Osteoblast (primary cell): ENCODE measurements at regions not wholly inside any gene's neighbourhood (a gene's known extent, or its start where the extent isn't known, plus 50 kb on each side); places are given as distances from the start of the nearest gene placed in this dataset.
"Not testable (repeated sequence)": the region's sequence is repeated elsewhere in the genome, so short reads cannot be mapped to it uniquely, and the experiment has no call there.

Experiments
- DNase-seq: peaks from one replicate; pipeline ENCODE4 v3.0.0; 2011; ENCODE audit warnings: low spot score, mixed read lengths; ENCODE audit not compliant: insufficient read length; ENCODE audit errors: missing footprints
- H2AFZ ChIP-seq: 2 replicates; pipeline ENCODE4 v1.6.0; 2011; ENCODE audit warnings: mild to moderate bottlenecking, low read length
- H3K27ac ChIP-seq: 2 replicates; pipeline ENCODE4 v1.5.1; 2011; ENCODE audit warnings: mild to moderate bottlenecking, low read depth, low read length, moderate library complexity
- H3K27me3 ChIP-seq: 2 replicates; pipeline ENCODE4 v1.6.0; 2012; ENCODE audit warnings: mild to moderate bottlenecking, control low read depth, inconsistent platforms, low read length, moderate library complexity; ENCODE audit not compliant: insufficient read depth
- H3K36me3 ChIP-seq: 2 replicates; pipeline ENCODE4 v1.5.1; 2011; ENCODE audit warnings: mild to moderate bottlenecking, low read length, control low read depth, moderate library complexity; ENCODE audit not compliant: insufficient read depth
- H3K4me1 ChIP-seq: 2 replicates; pipeline ENCODE4 v1.5.1; 2011; ENCODE audit warnings: mild to moderate bottlenecking, low read length, control low read depth, moderate library complexity; ENCODE audit not compliant: insufficient read depth
- H3K4me2 ChIP-seq: 2 replicates; pipeline ENCODE4 v1.6.0; 2011; ENCODE audit warnings: mild to moderate bottlenecking, low read length; ENCODE audit not compliant: insufficient read depth
- H3K4me3 ChIP-seq: fragments of 200-600 bp; sonication (generic); 3 replicates; pipeline ENCODE4 v1.5.1; 2012; ENCODE audit warnings: mild to moderate bottlenecking, low read length, inconsistent platforms; ENCODE audit not compliant: insufficient read depth
- H3K79me2 ChIP-seq: 2 replicates; pipeline ENCODE4 v1.6.0; 2012; ENCODE audit warnings: mild to moderate bottlenecking, low read length, control low read depth, inconsistent platforms; ENCODE audit not compliant: insufficient read depth
- H3K9me3 ChIP-seq: 2 replicates; pipeline ENCODE4 v1.5.1; 2011; ENCODE audit warnings: low read depth, low read length, control low read depth
- H4K20me1 ChIP-seq: 2 replicates; pipeline ENCODE4 v1.6.0; 2012; ENCODE audit warnings: mild to moderate bottlenecking, low read length, control low read depth; ENCODE audit not compliant: insufficient read depth
- TF ChIP-seq, protein P1 (sequence below): IDR thresholded peaks from 2 replicates; pipeline ENCODE4 v1.5.1; 2011; ENCODE audit warnings: mild to moderate bottlenecking, low read depth, low read length, moderate library complexity; ENCODE audit errors: extremely low read depth

GRCh38 chr4:52431869-52432268, 227.2 kb downstream of the USP46 start:
- Histone ChIP-seq H3K4me2 (no peak overlapping the region), H3K36me3 (no peaks in the 10 kb centered on the region), H4K20me1 (no peaks in the 10 kb centered on the region), H3K4me3 (no peak overlapping the region), H3K79me2 (no peaks in the 10 kb centered on the region), H2AFZ (no peak overlapping the region), H3K27me3 (no peaks in the 10 kb centered on the region), H3K4me1 (no peaks in the 10 kb centered on the region), H3K27ac (no peak overlapping the region), H3K9me3 (no peaks in the 10 kb centered on the region)
- DNase-seq, result no peak
- TF ChIP-seq, protein P1, sequence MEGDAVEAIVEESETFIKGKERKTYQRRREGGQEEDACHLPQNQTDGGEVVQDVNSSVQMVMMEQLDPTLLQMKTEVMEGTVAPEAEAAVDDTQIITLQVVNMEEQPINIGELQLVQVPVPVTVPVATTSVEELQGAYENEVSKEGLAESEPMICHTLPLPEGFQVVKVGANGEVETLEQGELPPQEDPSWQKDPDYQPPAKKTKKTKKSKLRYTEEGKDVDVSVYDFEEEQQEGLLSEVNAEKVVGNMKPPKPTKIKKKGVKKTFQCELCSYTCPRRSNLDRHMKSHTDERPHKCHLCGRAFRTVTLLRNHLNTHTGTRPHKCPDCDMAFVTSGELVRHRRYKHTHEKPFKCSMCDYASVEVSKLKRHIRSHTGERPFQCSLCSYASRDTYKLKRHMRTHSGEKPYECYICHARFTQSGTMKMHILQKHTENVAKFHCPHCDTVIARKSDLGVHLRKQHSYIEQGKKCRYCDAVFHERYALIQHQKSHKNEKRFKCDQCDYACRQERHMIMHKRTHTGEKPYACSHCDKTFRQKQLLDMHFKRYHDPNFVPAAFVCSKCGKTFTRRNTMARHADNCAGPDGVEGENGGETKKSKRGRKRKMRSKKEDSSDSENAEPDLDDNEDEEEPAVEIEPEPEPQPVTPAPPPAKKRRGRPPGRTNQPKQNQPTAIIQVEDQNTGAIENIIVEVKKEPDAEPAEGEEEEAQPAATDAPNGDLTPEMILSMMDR, result no peak

DNA sequence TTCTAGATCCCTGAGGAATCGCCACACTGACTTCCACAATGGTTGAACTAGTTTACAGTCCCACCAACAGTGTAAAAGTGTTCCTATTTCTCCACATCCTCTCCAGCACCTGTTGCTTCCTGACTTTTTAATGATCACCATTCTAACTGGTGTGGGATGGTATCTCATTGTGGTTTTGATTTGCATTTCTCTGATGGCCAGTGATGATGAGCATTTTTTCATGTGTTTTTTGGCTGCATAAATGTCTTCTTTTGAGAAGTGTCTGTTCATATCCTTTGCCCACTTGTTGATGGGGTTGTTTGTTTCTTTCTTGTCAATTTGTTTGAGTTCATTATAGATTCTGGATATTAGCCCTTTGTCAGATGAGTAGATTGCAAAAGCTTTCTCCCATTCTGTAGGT, 216.6 kb downstream of the USP46 start:
- not testable (repeated sequence) for H3K27me3 ChIP-seq, H3K9me3 ChIP-seq, H3K36me3 ChIP-seq, H3K4me2 ChIP-seq, H3K27ac ChIP-seq, H3K4me3 ChIP-seq, DNase-seq, H3K79me2 ChIP-seq, H4K20me1 ChIP-seq, H3K4me1 ChIP-seq, H2AFZ ChIP-seq

GRCh38 chr4:52472444-52472843, 186.7 kb downstream of the USP46 start:
- TF ChIP-seq, protein P1, result no peak
- H3K4me1 ChIP-seq, result no peaks in the 10 kb centered on the region
- H3K27me3 ChIP-seq, result peaks cover 8% of the 10 kb centered on the region

DNA sequence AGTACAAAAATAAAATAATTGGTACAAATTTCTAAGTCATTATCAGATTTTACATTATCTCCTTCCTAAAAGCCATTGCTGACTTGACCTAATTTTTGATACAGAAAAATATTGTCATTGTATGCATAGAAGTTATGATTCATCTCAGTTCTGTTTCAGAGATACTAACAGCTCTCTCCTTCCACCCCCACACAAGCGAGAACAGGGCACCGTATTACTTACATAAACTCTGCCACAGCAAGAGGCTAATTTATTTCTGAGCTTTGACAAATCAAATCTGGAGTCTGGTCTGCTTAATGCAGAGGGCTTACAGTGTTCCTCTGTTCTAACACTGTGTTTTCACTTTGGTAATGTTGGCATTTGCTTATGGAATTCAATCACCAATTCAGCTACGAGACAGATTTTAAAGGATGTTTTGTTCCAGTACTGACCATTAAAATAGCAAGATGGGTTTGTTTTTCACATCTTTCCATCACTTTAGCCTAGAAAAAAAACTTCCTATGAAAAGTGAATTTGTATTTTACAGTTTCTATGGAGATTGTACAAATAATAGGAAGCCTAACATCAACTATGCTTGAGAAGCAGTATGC, 181.8 kb downstream of the USP46 start:
- no peak overlapping the region for H2AFZ ChIP-seq
- no peaks in the 10 kb centered on the region for H3K27me3 ChIP-seq
- TF ChIP-seq, protein P1, result no peak
- H3K4me3 ChIP-seq, result no peak overlapping the region
- H3K4me2 ChIP-seq, result no peak overlapping the region
- no peaks in the 10 kb centered on the region for H4K20me1 ChIP-seq
- no peaks in the 10 kb centered on the region for H3K36me3 ChIP-seq
- H3K79me2 ChIP-seq, result no peaks in the 10 kb centered on the region
- no peaks in the 10 kb centered on the region for H3K4me1 ChIP-seq
- no peak overlapping the region for H3K27ac ChIP-seq
- DNase-seq, result no peak
- no peaks in the 10 kb centered on the region for H3K9me3 ChIP-seq

More at GRCh38 chr4:52472444-52472843, 186.7 kb downstream of the USP46 start:
- Histone ChIP-seq H3K9me3 (no peaks in the 10 kb centered on the region), H3K4me2 (no peak overlapping the region), H3K4me3 (no peak overlapping the region), H3K79me2 (no peaks in the 10 kb centered on the region), H4K20me1 (no peaks in the 10 kb centered on the region), H3K36me3 (no peaks in the 10 kb centered on the region), H2AFZ (no peak overlapping the region), H3K27ac (no peak overlapping the region)
- no peak for DNase-seq
